HepG2 (cell line): ENCODE measurements at regions not wholly inside any gene's neighbourhood (a gene's known extent, or its start where the extent isn't known, plus 50 kb on each side); places are given as distances from the start of the nearest gene placed in this dataset.
A peak's percentile ranks its signal among the peaks of the same experiment; 100 is the strongest.

Source experiments
- CENPX ChIP-seq: sonication (generic); formaldehyde crosslinking; IDR thresholded peaks from 2 replicates; pipeline ENCODE4 v1.9.0; 2021; ENCODE audit warnings: mild to moderate bottlenecking, missing genetic modification reagents, moderate library complexity
- FOXA3 ChIP-seq: IDR thresholded peaks from 2 replicates; pipeline ENCODE4 v1.6.1; 2016; ENCODE audit warnings: missing genetic modification reagents, missing compliant biosample characterization
- KMT2A ChIP-seq: sonication (generic); formaldehyde crosslinking; IDR thresholded peaks from 2 replicates; pipeline ENCODE4 v1.4.0; 2020; ENCODE audit warnings: missing genetic modification reagents
- MAFF ChIP-seq: IDR thresholded peaks from 2 replicates; pipeline ENCODE4 v1.6.1; 2011; ENCODE audit warnings: low read depth, low read length, improper control_type of control experiment
- MED13 ChIP-seq: sonication (generic); formaldehyde crosslinking; IDR thresholded peaks from 2 replicates; pipeline ENCODE4 v1.5.0; 2020; ENCODE audit warnings: missing genetic modification reagents
- MIER3 ChIP-seq: IDR thresholded peaks from 2 replicates; pipeline ENCODE4 v1.6.1; 2016; ENCODE audit warnings: missing compliant biosample characterization, borderline replicate concordance
- NONO ChIP-seq, 2 experiments: fragments of 450-650 bp in 1 of 2; sonication (generic) in 1 of 2; formaldehyde crosslinking in 1 of 2; IDR thresholded peaks in 1 of 2; conservative IDR thresholded peaks in 1 of 2; 2 replicates each; pipeline versions ENCODE4 v1.6.1 to v1.8.0; 2017 to 2022; ENCODE audit warnings: mild to moderate bottlenecking in 1 of 2, missing genetic modification reagents in 1 of 2, moderate library complexity in 1 of 2
- PRMT3 ChIP-seq: sonication (generic); formaldehyde crosslinking; IDR thresholded peaks from 2 replicates; pipeline ENCODE4 v1.8.1; 2022; ENCODE audit warnings: low read depth, mild to moderate bottlenecking, moderate library complexity, missing genetic modification reagents, borderline replicate concordance
- REL ChIP-seq: sonication (generic); formaldehyde crosslinking; conservative IDR thresholded peaks from 2 replicates; pipeline ENCODE4 v1.8.0; 2022; ENCODE audit warnings: mild to moderate bottlenecking, missing genetic modification reagents, moderate library complexity
- ZBTB2 ChIP-seq: sonication (generic); formaldehyde crosslinking; IDR thresholded peaks from 2 replicates; pipeline ENCODE4 v1.8.0; 2022; ENCODE audit warnings: low read depth, missing genetic modification reagents
- ZNF292 ChIP-seq: sonication (generic); formaldehyde crosslinking; IDR thresholded peaks from 2 replicates; pipeline ENCODE4 v1.8.1; 2022; ENCODE audit warnings: mild to moderate bottlenecking, low read depth, missing genetic modification reagents, borderline replicate concordance
- ZNF441 ChIP-seq: sonication (generic); formaldehyde crosslinking; IDR thresholded peaks from 2 replicates; pipeline ENCODE4 v1.7.0; 2021; ENCODE audit warnings: missing genetic modification reagents, borderline replicate concordance
- ZNF484 ChIP-seq: sonication (generic); formaldehyde crosslinking; IDR thresholded peaks from 2 replicates; pipeline ENCODE4 v1.5.1; 2020; ENCODE audit warnings: mild to moderate bottlenecking, low read depth, missing genetic modification reagents, borderline replicate concordance
- ZNF546 ChIP-seq: sonication (generic); formaldehyde crosslinking; conservative IDR thresholded peaks from 2 replicates; pipeline ENCODE4 v1.8.1; 2023; ENCODE audit warnings: mild to moderate bottlenecking, missing genetic modification reagents
- ZNF629 ChIP-seq: sonication (generic); formaldehyde crosslinking; conservative IDR thresholded peaks from 2 replicates; pipeline ENCODE4 v1.5.0; 2020; ENCODE audit warnings: missing genetic modification reagents
- ZNF749 ChIP-seq: sonication (generic); formaldehyde crosslinking; IDR thresholded peaks from 2 replicates; pipeline ENCODE4 v1.8.0; 2022; ENCODE audit warnings: mild to moderate bottlenecking, missing genetic modification reagents, moderate library complexity, borderline replicate concordance
- ZNF75D ChIP-seq: sonication (generic); formaldehyde crosslinking; IDR thresholded peaks from 2 replicates; pipeline ENCODE4 v1.8.1; 2023; ENCODE audit warnings: missing genetic modification reagents, mild to moderate bottlenecking, borderline replicate concordance
- TF ChIP-seq, protein P1 (sequence below): sonication (generic); formaldehyde crosslinking; conservative IDR thresholded peaks from 2 replicates; pipeline ENCODE4 v1.4.0; 2020; ENCODE audit warnings: missing genetic modification reagents
- TF ChIP-seq, protein P2 (sequence below): sonication (generic); formaldehyde crosslinking; IDR thresholded peaks from 2 replicates; pipeline ENCODE4 v1.4.0; 2020; ENCODE audit warnings: missing genetic modification reagents
- TF ChIP-seq, protein P3 (sequence below): sonication (generic); formaldehyde crosslinking; conservative IDR thresholded peaks from 2 replicates; pipeline ENCODE4 v1.8.0; 2022; ENCODE audit warnings: low read depth, missing genetic modification reagents
- TF ChIP-seq, protein P4 (sequence below): sonication (generic); formaldehyde crosslinking; IDR thresholded peaks from 2 replicates; pipeline ENCODE4 v1.8.0; 2022; ENCODE audit warnings: missing genetic modification reagents, low read depth, mild to moderate bottlenecking, borderline replicate concordance

DNA sequence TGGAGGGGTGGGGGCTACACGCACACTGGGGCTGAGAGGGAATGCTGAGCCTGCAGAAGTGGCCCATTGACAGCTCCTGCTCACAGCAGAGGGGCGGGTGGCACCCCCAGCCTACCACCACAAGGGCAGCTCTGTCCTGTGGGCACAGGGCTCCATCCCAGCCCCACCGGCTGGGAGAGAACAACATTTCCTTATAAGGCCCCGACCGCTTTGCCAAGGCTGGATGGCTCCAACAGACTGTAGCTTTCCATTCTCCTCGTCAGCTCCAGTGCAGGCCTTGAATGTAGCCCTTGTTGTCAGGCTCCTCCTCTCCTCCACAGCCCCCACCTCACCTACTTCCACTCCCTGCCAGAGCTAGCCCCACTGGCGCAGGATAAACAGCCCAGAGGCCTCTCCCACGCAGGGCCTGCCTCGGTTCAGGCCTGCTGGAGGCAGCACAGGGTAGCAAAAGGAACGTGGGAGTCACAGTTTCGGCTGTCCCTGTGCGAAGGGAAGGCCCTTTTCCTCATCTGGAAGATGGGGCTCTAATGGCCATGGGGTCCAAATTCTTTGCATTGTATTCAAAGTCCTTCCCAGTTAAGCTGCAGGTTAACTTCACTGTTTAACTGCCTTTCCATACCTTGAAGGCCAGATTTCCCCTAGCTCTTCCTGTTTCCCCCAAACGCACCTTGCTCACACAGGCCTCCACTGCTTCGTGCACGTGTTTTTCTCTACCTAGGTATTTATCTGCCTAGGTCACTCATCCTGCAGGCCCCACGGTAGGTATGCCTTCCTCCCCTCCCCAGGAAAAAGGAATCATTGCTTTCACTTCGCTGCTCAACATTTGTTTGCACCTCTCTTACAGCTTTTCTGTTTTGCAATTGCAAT, 101.6 kb upstream of the LPP start (continued):
- TF ChIP-seq, protein P1, sequence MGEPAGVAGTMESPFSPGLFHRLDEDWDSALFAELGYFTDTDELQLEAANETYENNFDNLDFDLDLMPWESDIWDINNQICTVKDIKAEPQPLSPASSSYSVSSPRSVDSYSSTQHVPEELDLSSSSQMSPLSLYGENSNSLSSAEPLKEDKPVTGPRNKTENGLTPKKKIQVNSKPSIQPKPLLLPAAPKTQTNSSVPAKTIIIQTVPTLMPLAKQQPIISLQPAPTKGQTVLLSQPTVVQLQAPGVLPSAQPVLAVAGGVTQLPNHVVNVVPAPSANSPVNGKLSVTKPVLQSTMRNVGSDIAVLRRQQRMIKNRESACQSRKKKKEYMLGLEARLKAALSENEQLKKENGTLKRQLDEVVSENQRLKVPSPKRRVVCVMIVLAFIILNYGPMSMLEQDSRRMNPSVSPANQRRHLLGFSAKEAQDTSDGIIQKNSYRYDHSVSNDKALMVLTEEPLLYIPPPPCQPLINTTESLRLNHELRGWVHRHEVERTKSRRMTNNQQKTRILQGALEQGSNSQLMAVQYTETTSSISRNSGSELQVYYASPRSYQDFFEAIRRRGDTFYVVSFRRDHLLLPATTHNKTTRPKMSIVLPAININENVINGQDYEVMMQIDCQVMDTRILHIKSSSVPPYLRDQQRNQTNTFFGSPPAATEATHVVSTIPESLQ (CRISPR knock-in tag): no peak
- TF ChIP-seq ZNF629 (CRISPR knock-in tag): peak; percentile 72
- no peak for TF ChIP-seq CENPX (CRISPR knock-in tag)
- no peak for TF ChIP-seq REL
- no peak for TF ChIP-seq ZNF484
- TF ChIP-seq NONO (IDR thresholded peaks at IDR 0.05): no peak
- peak; percentile 47; the same call in 1 of the 2 replicates for TF ChIP-seq NONO (CRISPR knock-in tag; conservative IDR thresholded peaks at IDR 0.05)
- TF ChIP-seq KMT2A: no peak; the same call in 1 of the 2 replicates
- TF ChIP-seq ZNF75D (CRISPR knock-in tag): no peak
- TF ChIP-seq MIER3: no peak
- TF ChIP-seq PRMT3: no peak; the same call in 1 of the 2 replicates
- TF ChIP-seq ZNF292 (CRISPR knock-in tag): peak; percentile 85
- TF ChIP-seq, protein P2, sequence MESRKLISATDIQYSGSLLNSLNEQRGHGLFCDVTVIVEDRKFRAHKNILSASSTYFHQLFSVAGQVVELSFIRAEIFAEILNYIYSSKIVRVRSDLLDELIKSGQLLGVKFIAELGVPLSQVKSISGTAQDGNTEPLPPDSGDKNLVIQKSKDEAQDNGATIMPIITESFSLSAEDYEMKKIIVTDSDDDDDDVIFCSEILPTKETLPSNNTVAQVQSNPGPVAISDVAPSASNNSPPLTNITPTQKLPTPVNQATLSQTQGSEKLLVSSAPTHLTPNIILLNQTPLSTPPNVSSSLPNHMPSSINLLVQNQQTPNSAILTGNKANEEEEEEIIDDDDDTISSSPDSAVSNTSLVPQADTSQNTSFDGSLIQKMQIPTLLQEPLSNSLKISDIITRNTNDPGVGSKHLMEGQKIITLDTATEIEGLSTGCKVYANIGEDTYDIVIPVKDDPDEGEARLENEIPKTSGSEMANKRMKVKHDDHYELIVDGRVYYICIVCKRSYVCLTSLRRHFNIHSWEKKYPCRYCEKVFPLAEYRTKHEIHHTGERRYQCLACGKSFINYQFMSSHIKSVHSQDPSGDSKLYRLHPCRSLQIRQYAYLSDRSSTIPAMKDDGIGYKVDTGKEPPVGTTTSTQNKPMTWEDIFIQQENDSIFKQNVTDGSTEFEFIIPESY: peak; percentile 75; the same call in 1 of the 2 replicates
- peak; percentile 83 for TF ChIP-seq FOXA3 (CRISPR knock-in tag)
- TF ChIP-seq ZNF441 (CRISPR knock-in tag): peak; percentile 39; the same call in 1 of the 2 replicates
- TF ChIP-seq, protein P3, sequence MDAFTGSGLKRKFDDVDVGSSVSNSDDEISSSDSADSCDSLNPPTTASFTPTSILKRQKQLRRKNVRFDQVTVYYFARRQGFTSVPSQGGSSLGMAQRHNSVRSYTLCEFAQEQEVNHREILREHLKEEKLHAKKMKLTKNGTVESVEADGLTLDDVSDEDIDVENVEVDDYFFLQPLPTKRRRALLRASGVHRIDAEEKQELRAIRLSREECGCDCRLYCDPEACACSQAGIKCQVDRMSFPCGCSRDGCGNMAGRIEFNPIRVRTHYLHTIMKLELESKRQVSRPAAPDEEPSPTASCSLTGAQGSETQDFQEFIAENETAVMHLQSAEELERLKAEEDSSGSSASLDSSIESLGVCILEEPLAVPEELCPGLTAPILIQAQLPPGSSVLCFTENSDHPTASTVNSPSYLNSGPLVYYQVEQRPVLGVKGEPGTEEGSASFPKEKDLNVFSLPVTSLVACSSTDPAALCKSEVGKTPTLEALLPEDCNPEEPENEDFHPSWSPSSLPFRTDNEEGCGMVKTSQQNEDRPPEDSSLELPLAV (CRISPR knock-in tag): no peak
- TF ChIP-seq MED13 (CRISPR knock-in tag): no peak; the same call in 1 of the 2 replicates
- TF ChIP-seq ZNF749: no peak
- TF ChIP-seq ZNF546 (CRISPR knock-in tag): no peak
- TF ChIP-seq, protein P4, sequence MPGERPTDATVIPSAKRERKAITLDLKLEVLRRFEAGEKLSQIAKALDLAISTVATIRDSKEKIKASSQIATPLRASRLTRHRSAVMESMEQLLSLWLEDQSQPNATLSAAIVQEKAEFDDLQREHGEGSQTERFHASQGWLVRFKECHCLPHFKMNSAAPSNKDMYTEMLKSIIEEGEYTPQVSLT (CRISPR knock-in tag): no peak
- no peak for TF ChIP-seq ZBTB2 (CRISPR knock-in tag)
- no peak for TF ChIP-seq MAFF
